LNCAP (cell line): ENCODE measurements at regions not wholly inside any gene's neighbourhood (a gene's known extent, or its start where the extent isn't known, plus 50 kb on each side); places are given as distances from the start of the nearest gene placed in this dataset.

Experiments
- CTCF ChIP-seq: fragments of 450-650 bp; IDR thresholded peaks from 2 replicates; pipeline ENCODE4 v1.5.1; 2017; ENCODE audit warnings: mild to moderate bottlenecking

DNA sequence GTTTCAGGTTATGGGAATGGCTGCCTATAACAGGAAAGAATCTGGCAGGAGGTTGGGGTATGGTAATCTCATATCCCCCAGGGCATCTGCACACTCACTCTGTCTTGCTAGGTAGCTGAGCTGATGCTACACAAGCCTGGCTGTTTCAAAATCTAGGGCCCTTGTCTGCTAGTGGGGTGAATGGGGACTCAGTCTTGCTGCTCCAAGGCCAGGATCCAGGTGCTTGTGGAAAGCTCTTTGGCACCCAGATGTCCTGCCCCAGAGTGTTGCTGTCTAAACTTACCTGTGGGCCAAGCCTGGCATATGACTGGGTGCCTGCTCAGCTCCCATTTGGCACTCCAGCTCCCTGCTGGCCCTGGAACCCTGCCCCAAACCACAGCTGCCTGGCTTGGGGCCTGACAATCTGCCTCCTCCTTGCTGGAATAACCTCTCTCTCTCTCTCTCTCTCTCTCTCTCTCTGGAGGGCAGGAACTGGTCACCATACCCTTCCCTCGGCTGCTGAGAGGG, 158.1 kb upstream of the TSC22D1 start:
- no peak for TF ChIP-seq CTCF

DNA sequence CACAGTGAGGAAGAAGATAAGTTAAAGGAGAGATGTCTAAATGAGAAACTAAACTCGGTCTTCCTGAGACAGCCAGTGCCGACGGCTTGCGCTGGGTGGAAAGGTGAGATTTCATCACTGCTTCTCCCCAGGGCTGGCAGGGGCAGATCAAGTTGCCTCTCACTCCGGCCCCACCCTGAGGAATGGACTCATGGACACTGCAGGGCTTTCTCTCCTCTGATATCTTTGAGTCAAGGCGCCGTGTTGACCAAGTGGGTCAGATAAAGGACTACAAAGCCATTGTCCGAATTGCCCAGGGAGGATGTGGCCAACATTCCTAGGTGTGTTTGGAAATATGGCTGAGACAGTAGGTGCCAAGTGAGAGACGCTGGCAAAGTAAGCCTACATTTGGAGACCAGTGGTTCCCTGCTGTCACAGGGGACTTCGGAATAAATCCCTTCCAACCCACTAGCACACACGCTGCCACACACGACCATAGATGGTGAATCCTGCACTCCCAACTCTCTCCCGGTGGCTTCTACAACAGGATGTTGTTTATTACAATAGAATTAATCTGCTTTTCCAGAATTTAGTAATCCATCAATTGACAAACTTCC, 156.5 kb upstream of the TSC22D1 start:
- no peak for TF ChIP-seq CTCF

DNA sequence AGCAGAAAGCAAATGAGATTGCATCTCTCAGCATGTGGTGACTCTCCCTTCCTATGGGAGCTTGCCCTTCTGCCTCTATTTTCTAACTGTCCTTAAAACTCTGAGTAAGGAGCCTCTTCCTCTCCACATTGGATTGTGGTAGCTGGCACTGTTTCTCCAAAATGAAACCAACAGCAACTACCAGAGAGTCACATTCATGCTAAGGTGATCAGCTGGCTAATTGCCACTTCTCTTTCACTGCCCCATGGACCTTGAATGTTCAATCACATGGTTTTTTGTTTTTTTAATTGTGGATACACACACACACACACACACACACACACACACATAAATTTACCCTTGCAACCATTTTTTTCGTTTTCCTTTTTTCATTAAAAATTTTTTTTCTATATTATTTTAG, 154.7 kb upstream of the TSC22D1 start:
- no peak for TF ChIP-seq CTCF

DNA sequence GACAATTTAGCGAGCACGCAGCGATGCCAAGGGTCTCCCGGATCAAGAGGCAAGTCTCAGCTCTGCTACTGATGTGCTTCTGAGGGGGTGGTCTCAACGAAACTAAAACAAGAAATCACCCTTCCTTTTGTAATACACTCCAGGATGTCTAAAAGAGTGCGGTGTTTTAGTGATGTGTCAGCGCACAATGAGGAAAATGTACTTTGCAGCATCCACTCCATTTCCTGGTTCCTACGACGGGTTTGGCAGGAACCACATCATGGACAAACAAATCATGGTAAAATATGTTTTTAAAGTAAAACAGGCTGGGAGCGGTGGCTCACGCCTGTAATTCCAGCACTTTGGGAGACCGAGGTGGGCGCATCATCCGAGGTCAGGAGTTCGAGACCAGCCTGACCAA, 154.0 kb upstream of the TSC22D1 start:
- TF ChIP-seq CTCF, result no peak

GRCh38 chr13:44726778-44727177, 150.6 kb upstream of the TSC22D1 start:
- no peak for TF ChIP-seq CTCF

DNA sequence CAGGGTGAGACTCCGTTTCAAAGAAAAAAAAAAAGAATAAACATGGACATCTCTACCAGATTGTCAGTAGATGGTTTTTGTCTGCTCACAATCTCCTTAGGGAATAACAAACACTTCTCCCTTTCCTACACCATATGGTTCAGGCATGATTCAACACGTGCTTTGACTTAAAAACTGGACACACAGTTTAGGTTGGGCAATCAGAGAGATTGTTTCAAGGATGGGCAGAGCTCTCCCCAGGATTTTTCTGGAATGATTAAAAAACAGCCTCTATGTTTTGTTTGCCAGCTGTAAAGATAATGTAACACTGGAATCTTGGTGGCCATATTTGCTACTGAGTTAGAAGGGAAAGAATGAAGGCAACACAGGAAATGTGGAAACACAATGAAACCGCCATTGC, 150.1 kb upstream of the TSC22D1 start:
- TF ChIP-seq CTCF, result no peak

- TF ChIP-seq CTCF, result no peak
Measured at GRCh38 chr13:44719857-44720671, 143.9 kb upstream of the TSC22D1 start.
